GM12873 (cell line): ENCODE measurements at regions not wholly inside any gene's neighbourhood (a gene's known extent, or its start where the extent isn't known, plus 50 kb on each side); places are given as distances from the start of the nearest gene placed in this dataset.

Experiments
- CTCF ChIP-seq: IDR thresholded peaks from 2 replicates; pipeline ENCODE4 v1.5.1; 2012; ENCODE audit warnings: low read depth, mild to moderate bottlenecking, moderate library complexity, low read length, control low read depth; ENCODE audit not compliant: insufficient read depth; ENCODE audit errors: missing control alignments

- no peak for TF ChIP-seq CTCF
These were observed 133.6 kb upstream of the C11orf58 start for GRCh38 chr11:16604794-16605388.

DNA sequence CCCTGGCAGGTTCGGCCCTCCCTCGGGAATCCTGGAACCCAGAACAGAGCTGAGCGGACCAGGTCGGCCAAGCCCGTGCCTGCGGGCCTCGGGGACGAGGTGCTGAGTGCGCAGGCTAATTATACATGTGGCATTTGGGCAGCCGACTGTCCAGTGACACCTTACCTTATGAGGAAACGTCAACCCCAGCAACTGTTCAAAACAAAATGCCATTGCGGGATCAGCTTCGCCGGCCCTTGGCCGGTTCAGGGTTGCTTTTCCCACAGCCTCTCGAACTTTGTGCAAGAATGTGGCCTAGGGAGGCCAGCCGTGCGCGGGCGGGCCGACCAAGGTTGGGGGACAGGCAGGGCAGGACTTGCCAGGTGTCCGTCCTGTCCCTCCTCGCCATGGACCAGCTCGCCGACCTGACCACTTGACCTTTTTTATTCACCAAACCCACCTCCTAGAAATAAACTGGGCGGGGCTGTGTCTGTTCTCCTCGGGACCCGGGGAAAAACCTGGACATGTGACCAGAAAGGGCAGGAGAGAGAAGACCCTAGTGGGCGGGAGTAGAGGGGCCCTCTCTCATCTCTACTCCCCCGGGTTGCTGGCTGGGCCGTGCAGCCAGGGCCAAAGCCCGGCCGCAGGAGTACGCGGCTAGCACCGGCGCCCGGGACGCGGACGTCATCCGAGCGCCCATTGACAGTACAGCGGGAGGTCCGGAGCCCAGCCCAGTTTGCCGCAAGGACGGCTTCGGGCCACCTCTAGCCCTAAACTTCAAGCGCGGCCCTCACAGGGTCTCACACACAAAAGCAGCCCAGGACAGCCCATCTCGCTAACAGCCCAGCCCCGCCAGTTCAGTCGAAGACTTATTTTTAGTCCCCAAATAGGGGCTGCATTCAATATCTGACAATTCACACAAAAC lies 134.3 kb upstream of the C11orf58 start:
- no peak for TF ChIP-seq CTCF

DNA sequence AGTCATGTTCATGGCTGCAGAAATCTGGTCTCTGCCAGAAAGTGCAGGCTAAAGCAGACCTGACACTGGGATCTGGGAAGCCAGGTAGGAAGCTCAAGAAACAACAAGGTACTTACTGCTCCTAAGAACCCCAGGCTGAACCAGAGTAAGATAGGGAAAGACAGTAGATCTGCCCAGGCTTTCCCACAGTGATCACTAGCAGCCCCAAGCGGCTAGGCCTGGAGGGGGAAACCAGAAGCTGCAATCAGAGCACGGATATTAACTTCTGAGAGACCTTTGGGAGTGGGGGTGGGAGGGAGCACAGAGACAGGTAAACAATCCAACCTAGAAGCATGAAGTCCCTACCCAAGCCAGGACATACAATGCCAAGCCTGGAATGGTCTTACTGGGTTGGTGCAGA lies 135.2 kb upstream of the C11orf58 start:
- no peak for TF ChIP-seq CTCF

DNA sequence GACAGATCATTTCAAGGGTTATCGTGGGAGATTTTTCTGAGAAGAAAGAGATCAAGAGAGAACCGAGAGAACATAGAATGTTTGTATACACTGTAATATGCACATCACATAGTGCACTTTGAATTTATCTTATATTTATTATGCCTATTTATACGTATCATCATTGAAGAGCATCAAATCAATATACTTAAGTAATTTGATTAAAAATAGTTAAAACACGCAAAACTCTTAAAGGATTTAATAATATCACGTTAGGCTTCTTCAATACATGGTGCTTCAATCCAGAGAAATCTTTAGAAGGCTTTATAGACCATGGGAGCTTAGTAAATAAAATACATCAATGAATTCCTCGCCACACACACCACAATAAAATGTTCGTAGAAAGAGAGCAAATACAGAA lies 139.5 kb upstream of the C11orf58 start:
- TF ChIP-seq CTCF = no peak

GRCh38 chr11:16598032-16598431 lies 140.4 kb upstream of the C11orf58 start:
- TF ChIP-seq CTCF = no peak

DNA sequence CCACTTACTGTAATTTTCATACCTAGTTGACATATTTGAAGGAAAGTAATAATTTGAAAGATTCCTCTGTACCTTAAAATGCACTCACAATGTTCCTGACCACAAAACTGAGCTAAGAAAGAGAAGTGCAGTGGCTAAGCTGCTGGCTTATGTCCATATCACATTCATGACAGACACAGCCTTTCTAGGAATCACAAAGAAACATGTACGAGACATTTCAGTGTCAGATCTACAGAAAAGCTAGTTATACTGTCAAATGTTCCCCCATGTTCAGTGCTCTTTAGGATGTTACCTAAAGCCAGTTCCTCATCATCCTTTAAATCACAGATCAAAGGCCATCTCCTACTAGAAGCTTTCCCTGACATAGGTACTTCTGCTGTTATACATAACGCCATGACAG lies 142.2 kb upstream of the C11orf58 start:
- no peak for TF ChIP-seq CTCF

DNA sequence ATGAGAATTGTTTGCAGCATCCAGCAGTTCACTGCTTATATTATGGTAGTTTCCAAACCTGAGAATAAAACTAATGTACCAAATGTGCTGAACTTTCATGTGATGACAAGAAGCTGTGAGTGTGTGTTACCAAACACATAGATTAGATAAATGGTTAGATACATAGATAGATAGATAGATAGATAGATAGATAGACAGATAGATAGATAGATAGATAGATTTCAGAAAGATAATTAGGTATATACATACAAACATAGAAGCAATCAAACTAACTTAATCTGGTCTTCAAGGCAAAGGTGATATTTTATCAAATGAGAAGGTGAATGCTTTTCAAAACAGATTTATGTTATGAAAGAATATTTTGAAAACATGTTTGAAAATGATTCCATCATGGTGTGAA lies 147.3 kb upstream of the C11orf58 start:
- TF ChIP-seq CTCF = no peak
